ENCODE measurements at regions not wholly inside any gene's neighbourhood (a gene's known extent, or its start where the extent isn't known, plus 50 kb on each side); places are given as distances from the start of the nearest gene placed in this dataset.

DNA sequence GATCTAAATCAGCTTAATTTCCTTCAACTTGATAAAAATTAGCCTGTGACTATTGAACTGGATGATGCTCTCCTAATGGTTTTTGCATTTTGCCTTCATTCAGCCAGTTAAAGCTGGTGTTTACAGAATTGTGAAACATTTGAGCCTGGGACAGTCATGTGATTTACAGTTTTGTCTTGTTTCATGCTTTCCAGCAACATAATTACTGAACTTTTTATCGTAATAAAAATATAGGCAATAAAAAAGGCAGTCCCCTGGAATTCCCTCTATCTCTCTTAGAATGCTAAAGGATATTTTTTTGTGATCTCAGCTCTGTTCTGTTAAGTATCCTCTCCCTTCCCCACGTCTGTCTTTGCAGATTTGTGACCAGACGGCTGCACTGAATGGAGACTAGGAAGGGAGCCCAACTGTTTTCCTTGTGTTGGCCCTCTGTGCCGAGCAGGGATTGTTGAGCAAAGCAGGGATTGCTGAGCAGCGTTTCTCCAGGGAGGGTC is 70.3 kb upstream of the RGL1 start:
- Histone ChIP-seq H3K9me3 (no peaks in the 10 kb centered on the region), H3K27me3 (replicated peaks in 1 of 7) (no peaks in the 10 kb centered on the region), H3K36me3 (no peaks in the 10 kb centered on the region), H3K27ac (peak overlapping the region in 1 of 8 donors; percentile 29), H3K4me1 (peaks cover 0 to 18% (median 4%) of the 10 kb centered on the region in 6 donors), H3K4me3 (no peak overlapping the region)
- TF ChIP-seq, protein P1, sequence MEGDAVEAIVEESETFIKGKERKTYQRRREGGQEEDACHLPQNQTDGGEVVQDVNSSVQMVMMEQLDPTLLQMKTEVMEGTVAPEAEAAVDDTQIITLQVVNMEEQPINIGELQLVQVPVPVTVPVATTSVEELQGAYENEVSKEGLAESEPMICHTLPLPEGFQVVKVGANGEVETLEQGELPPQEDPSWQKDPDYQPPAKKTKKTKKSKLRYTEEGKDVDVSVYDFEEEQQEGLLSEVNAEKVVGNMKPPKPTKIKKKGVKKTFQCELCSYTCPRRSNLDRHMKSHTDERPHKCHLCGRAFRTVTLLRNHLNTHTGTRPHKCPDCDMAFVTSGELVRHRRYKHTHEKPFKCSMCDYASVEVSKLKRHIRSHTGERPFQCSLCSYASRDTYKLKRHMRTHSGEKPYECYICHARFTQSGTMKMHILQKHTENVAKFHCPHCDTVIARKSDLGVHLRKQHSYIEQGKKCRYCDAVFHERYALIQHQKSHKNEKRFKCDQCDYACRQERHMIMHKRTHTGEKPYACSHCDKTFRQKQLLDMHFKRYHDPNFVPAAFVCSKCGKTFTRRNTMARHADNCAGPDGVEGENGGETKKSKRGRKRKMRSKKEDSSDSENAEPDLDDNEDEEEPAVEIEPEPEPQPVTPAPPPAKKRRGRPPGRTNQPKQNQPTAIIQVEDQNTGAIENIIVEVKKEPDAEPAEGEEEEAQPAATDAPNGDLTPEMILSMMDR (IDR thresholded peaks at IDR 0.05 in 8 of 11, conservative IDR thresholded peaks at IDR 0.05 in 3 of 11), result no peak
- TF ChIP-seq POLR2AphosphoS5 (IDR thresholded peaks at IDR 0.05) (no peak), POLR2A (IDR thresholded peaks at IDR 0.05) (no peak)
- intact Hi-C loops (cut with DNase I; ENCODE audit: low total_unique reads), result no loop called here
- DNase-seq, result no peak
- WGBS, 5 donors, result 66 to 78% (median 72%) methylated on average over 5 of the region's 5 CpGs

DNA sequence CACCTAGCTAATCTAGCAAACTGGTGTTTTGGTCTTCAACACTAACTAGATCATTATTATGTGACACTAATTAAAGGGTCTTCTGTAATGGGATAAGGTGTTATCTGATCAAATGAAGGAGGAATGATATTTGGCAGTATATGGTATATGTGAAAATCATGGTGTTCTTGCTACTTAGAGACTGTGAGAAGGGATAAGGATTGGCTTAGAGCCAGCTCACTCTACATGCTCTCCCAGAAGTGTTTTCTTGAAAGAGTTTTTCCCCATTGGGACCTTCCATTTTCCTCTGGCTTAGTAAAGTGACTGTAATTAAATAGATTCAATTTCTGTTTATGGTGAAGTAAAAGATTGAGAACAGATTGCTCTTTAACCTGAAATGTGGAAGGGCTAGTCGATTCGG is 71.2 kb upstream of the RGL1 start:
- Histone ChIP-seq H3K4me3 (no peak overlapping the region), H3K36me3 (no peaks in the 10 kb centered on the region), H3K27ac (no peak overlapping the region), H3K9me3 (no peaks in the 10 kb centered on the region), H3K4me1 (peaks cover 0 to 18% (median 4%) of the 10 kb centered on the region in 6 donors), H3K27me3 (replicated peaks in 1 of 7) (no peaks in the 10 kb centered on the region)
- DNase-seq, result no peak
- WGBS, 5 donors, result 75 to 94% (median 86%) methylated on average over 2 of the region's 2 CpGs
- TF ChIP-seq, protein P1 (IDR thresholded peaks at IDR 0.05 in 8 of 11, conservative IDR thresholded peaks at IDR 0.05 in 3 of 11), result no peak
- no peak for TF ChIP-seq POLR2AphosphoS5 (IDR thresholded peaks at IDR 0.05)
- TF ChIP-seq POLR2A (IDR thresholded peaks at IDR 0.05), result no peak
- intact Hi-C loops (cut with DNase I; ENCODE audit: low total_unique reads), result no loop called here

DNA sequence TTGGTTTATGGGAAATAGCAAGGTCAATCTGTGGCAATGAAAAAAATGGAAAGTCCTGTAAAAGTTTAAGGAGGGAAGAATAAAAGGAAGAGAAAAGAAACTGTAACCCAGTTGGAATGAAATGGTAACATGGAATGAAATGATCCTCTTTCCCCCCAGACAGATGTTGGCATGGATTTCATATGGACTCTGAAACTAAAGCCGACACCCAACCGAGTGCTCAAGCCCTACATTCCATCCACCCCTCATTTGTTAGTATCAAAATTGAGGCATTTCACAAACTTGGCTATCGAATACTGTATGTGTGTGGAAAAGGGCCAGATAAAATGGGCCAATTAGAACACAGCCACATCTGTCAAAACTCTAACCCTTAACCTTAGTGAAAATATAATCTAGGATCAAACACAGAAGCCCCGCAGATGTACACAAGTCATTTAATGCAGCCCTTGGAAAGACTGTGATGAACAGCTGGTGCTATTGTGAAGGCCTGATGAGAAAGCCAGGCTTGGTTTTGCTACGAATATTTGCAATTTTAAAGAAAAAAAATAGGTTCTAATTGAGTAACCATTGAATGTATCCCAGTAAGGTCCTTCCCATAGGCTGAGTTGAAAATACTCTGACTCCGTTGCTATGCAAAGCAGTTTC is 72.6 kb upstream of the RGL1 start:
- no peak for DNase-seq
- intact Hi-C loops (cut with DNase I; ENCODE audit: low total_unique reads), result no loop called here

More for the DNA sequence above, 72.6 kb upstream of the RGL1 start:
- Histone ChIP-seq H3K27me3 (replicated peaks in 1 of 7) (no peaks in the 10 kb centered on the region), H3K4me3 (no peak overlapping the region), H3K27ac (no peak overlapping the region), H3K4me1 (peaks cover 0 to 18% (median 4%) of the 10 kb centered on the region in 6 donors), H3K36me3 (no peaks in the 10 kb centered on the region), H3K9me3 (no peaks in the 10 kb centered on the region)
- TF ChIP-seq POLR2AphosphoS5 (IDR thresholded peaks at IDR 0.05) (no peak), POLR2A (IDR thresholded peaks at IDR 0.05) (no peak)
- TF ChIP-seq, protein P1 (IDR thresholded peaks at IDR 0.05 in 8 of 11, conservative IDR thresholded peaks at IDR 0.05 in 3 of 11), result no peak
- 85 to 90% (median 88%) methylated on average over 6 of the region's 6 CpGs for WGBS, 5 donors
